GM19035 (cell line): ENCODE measurements at regions not wholly inside any gene's neighbourhood (a gene's known extent, or its start where the extent isn't known, plus 50 kb on each side); places are given as distances from the start of the nearest gene placed in this dataset.

ENCODE experiments used
- ATAC-seq: cut with Tn5 transposase; IDR thresholded peaks from one replicate; pipeline ENCODE4 v1.9.1; 2021; ENCODE audit not compliant: unreplicated experiment

GRCh38 chr3:5068531-5069050, 53.5 kb upstream of the ARL8B start:
- ATAC-seq = no peak

DNA sequence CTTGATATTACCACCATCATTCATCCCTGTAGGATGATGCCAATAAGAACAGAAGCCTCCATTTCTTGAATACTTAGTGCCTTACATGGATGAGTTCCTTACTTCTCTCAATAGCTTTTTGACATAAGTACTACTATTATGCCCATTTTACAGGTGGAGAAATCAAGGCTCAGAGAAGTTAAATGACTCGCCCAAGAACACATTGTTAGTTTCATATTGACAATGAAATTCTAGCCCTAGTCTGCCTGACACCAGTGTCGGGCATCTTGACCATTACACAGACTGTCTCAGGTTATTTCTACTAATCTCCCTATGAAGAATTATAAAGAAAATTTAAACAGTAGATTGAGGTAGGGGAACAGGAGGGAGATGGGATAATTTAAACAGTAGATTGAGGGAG, 52.5 kb upstream of the ARL8B start:
- ATAC-seq = no peak

DNA sequence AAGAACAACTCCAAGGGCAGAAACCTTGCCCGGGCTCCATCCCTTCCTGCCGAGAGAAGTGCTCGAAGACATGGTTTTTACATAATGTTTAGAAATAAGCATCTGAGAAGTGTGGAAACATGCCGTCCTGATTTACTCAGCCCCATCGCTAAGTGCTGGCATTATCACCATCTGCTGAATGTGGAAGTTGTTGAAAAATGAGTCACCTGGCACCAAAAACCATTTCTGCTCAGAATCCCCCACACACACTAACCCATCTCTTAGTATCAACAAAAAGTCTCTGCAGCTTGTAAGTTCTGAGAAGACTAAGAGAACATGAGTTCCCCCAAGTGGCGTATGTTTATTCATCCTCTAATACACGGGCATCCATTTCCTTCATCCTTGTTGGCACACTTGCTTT, 51.0 kb upstream of the ARL8B start:
- no peak for ATAC-seq

GRCh38 chr3:5072100-5072816, 49.8 kb upstream of the ARL8B start:
- no peak for ATAC-seq
